ENCODE measurements at regions not wholly inside any gene's neighbourhood (a gene's known extent, or its start where the extent isn't known, plus 50 kb on each side); places are given as distances from the start of the nearest gene placed in this dataset.

- TF ChIP-seq, protein P1, sequence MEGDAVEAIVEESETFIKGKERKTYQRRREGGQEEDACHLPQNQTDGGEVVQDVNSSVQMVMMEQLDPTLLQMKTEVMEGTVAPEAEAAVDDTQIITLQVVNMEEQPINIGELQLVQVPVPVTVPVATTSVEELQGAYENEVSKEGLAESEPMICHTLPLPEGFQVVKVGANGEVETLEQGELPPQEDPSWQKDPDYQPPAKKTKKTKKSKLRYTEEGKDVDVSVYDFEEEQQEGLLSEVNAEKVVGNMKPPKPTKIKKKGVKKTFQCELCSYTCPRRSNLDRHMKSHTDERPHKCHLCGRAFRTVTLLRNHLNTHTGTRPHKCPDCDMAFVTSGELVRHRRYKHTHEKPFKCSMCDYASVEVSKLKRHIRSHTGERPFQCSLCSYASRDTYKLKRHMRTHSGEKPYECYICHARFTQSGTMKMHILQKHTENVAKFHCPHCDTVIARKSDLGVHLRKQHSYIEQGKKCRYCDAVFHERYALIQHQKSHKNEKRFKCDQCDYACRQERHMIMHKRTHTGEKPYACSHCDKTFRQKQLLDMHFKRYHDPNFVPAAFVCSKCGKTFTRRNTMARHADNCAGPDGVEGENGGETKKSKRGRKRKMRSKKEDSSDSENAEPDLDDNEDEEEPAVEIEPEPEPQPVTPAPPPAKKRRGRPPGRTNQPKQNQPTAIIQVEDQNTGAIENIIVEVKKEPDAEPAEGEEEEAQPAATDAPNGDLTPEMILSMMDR (conservative IDR thresholded peaks at IDR 0.05 in 1 of 2, IDR thresholded peaks at IDR 0.05 in 1 of 2; ENCODE audit: extremely low read depth in 1 of 2, insufficient read depth in 1 of 2, low read depth in 1 of 2, low read length in 2 of 2), result no peak
- TF ChIP-seq EZH2 (IDR thresholded peaks at IDR 0.05; ENCODE audit: borderline replicate concordance, low read length), result no peak
Measured at GRCh38 chr13:31922724-31923123, 108.8 kb upstream of the FRY start.

Data from mammary epithelial cell (primary cell).